Endothelial cell of umbilical vein (primary cell): ENCODE measurements at regions not wholly inside any gene's neighbourhood (a gene's known extent, or its start where the extent isn't known, plus 50 kb on each side); places are given as distances from the start of the nearest gene placed in this dataset.

Experiments
- BruUV-seq: library from RNA; stranded (reverse); fragments of 400-500 nt; replicated peaks from 2 replicates; lab custom pipeline; 2021; lab: Mats Ljungman, UMichigan
- CTCF ChIA-PET: fragments of 300-600, 350-600 bp; sonication (Branson Sonifier 250); formaldehyde crosslinking; loops from one replicate; lab custom pipeline; 2021; ENCODE audit warnings: antibody characterized with exemption, inconsistent platforms; lab: Charles Lee
- POLR2A ChIA-PET: fragments of 300-600, 350-600 bp; sonication (Branson Sonifier 250); formaldehyde crosslinking; loops from one replicate; lab custom pipeline; 2021; ENCODE audit warnings: antibody characterized with exemption, inconsistent platforms; lab: Charles Lee
- DNase-seq: peaks from one replicate; pipeline ENCODE4 v3.0.0-alpha.2; 2011; ENCODE audit warnings: low read depth, low spot score
- FAIRE-seq: peaks from 2 replicates; lab custom pipeline; 2011; peaks lifted over from hg19 to GRCh38; lab: Jason Lieb, UNC
- H2AFZ ChIP-seq: 2 replicates; pipeline ENCODE4 v1.6.0; 2012; ENCODE audit warnings: low read depth, low read length, control low read depth, inconsistent platforms
- H3K27ac ChIP-seq: 2 replicates; pipeline ENCODE4 v1.5.1; 2011; ENCODE audit warnings: low read depth, mild to moderate bottlenecking, control low read depth, low read length, moderate library complexity; ENCODE audit not compliant: insufficient read depth
- H3K27me3 ChIP-seq, 2 experiments: 2 replicates each; pipeline versions ENCODE4 v1.6.0 to v1.6.1; 2011; ENCODE audit warnings: low read length in 2 of 2, mixed read lengths in 1 of 2; ENCODE audit not compliant: control insufficient read depth in 2 of 2, insufficient read depth in 2 of 2
- H3K36me3 ChIP-seq, 2 experiments: 2 replicates in 1 of 2; 3 replicates in 1 of 2; pipeline ENCODE4 v1.5.1; 2011; ENCODE audit warnings: low read length in 2 of 2, mild to moderate bottlenecking in 1 of 2, moderate library complexity in 1 of 2; ENCODE audit not compliant: control insufficient read depth in 2 of 2, insufficient read depth in 2 of 2; ENCODE audit errors: extremely low read depth in 1 of 2
- H3K4me1 ChIP-seq: 3 replicates; pipeline ENCODE4 v1.5.1; 2011; ENCODE audit warnings: mild to moderate bottlenecking, low read length; ENCODE audit not compliant: control insufficient read depth, insufficient read depth; ENCODE audit errors: extremely low read depth
- H3K4me2 ChIP-seq: 2 replicates; pipeline ENCODE4 v1.6.1; 2011; ENCODE audit warnings: low read length, control low read depth, mixed read lengths; ENCODE audit not compliant: insufficient read depth
- H3K4me3 ChIP-seq, 3 experiments: fragments of 200-600 bp in 1 of 3; sonication (generic), shearing (Covaris generic) in 1 of 3; replicated peaks in 1 of 3; 2 replicates each; pipeline ENCODE4 v1.5.1; 2011 to 2016; ENCODE audit warnings: control low read depth in 3 of 3, low read length in 3 of 3, mild to moderate bottlenecking in 2 of 3, inconsistent platforms in 1 of 3, low read depth in 1 of 3, moderate library complexity in 1 of 3; ENCODE audit not compliant: insufficient read depth in 1 of 3
- H3K79me2 ChIP-seq: 2 replicates; pipeline ENCODE4 v1.6.0; 2012; ENCODE audit warnings: low read length, inconsistent platforms; ENCODE audit not compliant: control insufficient read depth, insufficient read depth
- H3K9ac ChIP-seq: replicated peaks from 2 replicates; pipeline ENCODE3; 2011; ENCODE audit warnings: low read length, control low read depth; ENCODE audit not compliant: insufficient read depth; ENCODE audit errors: extremely low read depth
- H3K9me1 ChIP-seq: replicated peaks from 3 replicates; pipeline ENCODE4 v1.6.0; 2011; ENCODE audit warnings: mild to moderate bottlenecking, low read length; ENCODE audit not compliant: control insufficient read depth, insufficient read depth; ENCODE audit errors: extremely low read depth
- H3K9me3 ChIP-seq: replicated peaks from 2 replicates; pipeline ENCODE4 v1.5.1; 2012; ENCODE audit warnings: low read length, inconsistent platforms; ENCODE audit not compliant: control insufficient read depth, insufficient read depth
- H4K20me1 ChIP-seq: replicated peaks from 2 replicates; pipeline ENCODE3; 2011; ENCODE audit warnings: mild to moderate bottlenecking, low read length; ENCODE audit not compliant: control insufficient read depth, insufficient read depth; ENCODE audit errors: extremely low read depth
- CTCF ChIP-seq, 2 donors: IDR thresholded peaks; 1 replicate in 1 of 2; 2 replicates in 1 of 2; pipeline ENCODE4 v1.5.1; 2011; ENCODE audit warnings: low read length in 2 of 2, mild to moderate bottlenecking in 2 of 2, moderate library complexity in 2 of 2, control low read depth in 1 of 2, inconsistent platforms in 1 of 2, low read depth in 1 of 2; ENCODE audit not compliant: insufficient read depth in 1 of 2; ENCODE audit errors: extremely low read depth in 1 of 2
- EZH2 ChIP-seq: IDR thresholded peaks from 2 replicates; pipeline ENCODE4 v1.6.1; 2012; ENCODE audit warnings: borderline replicate concordance, low read depth, mild to moderate bottlenecking, moderate library complexity, low read length, inconsistent platforms; ENCODE audit not compliant: severe bottlenecking
- GATA2 ChIP-seq: IDR thresholded peaks from 2 replicates; pipeline ENCODE4 v1.7.0; 2011; ENCODE audit warnings: low read depth, mild to moderate bottlenecking, moderate library complexity, mixed read lengths, low read length; ENCODE audit not compliant: insufficient read length, insufficient read depth
- MAX ChIP-seq: IDR thresholded peaks from 2 replicates; pipeline ENCODE4 v1.6.1; 2011; ENCODE audit not compliant: insufficient read depth, insufficient read length
- MYC ChIP-seq: IDR thresholded peaks from one replicate; pipeline ENCODE4 v1.6.1; 2011; ENCODE audit warnings: mild to moderate bottlenecking, low read depth, low read length
- POLR2A ChIP-seq: IDR thresholded peaks from 2 replicates; pipeline ENCODE4 v1.6.1; 2012; ENCODE audit warnings: low read depth, mild to moderate bottlenecking, control low read depth, low read length
- dilution Hi-C: fragments of 300-500 bp; cut with MboI; formaldehyde crosslinking; loops from one replicate; pipeline ENCODE4 v1.15.0; 2019; ENCODE audit warnings: low sequenced_read_pairs; ENCODE audit not compliant: extremely low pct_ligation_motif_present
- intact Hi-C: fragments of 100-400 bp; cut with micrococcal nuclease; formaldehyde crosslinking; loops from one replicate; pipeline ENCODE4 v1.10.0; 2022

- intact Hi-C loops, result no loop called here
- Histone ChIP-seq H3K4me2 (no peak overlapping the region), H4K20me1 (no peaks in the 10 kb centered on the region), H3K27ac (no peak overlapping the region), H3K4me3 (no peak overlapping the region), H3K4me1 (no peaks in the 10 kb centered on the region), H3K36me3 (no peaks in the 10 kb centered on the region), H2AFZ (no peak overlapping the region), H3K9me1 (no peaks in the 10 kb centered on the region), H3K9me3 (no peaks in the 10 kb centered on the region), H3K79me2 (no peaks in the 10 kb centered on the region), H3K27me3 (no peaks in the 10 kb centered on the region), H3K9ac (no peak overlapping the region)
- POLR2A ChIA-PET, result no interaction called here
- no TSS peak for BruUV-seq
- no peak for TF ChIP-seq EZH2
- DNase-seq, result no peak
- CTCF ChIA-PET, result no interaction called here
- dilution Hi-C loops, result no loop called here
- FAIRE-seq, result no peak
Measured at GRCh38 chr4:32349026-32349425, 1628.9 kb downstream of the PCDH7 start.

- FAIRE-seq (no peak), DNase-seq (no peak)
- Histone ChIP-seq H2AFZ (no peak overlapping the region), H3K9me1 (no peaks in the 10 kb centered on the region), H3K4me2 (no peak overlapping the region), H3K4me1 (no peaks in the 10 kb centered on the region), H3K36me3 (no peaks in the 10 kb centered on the region), H3K79me2 (no peaks in the 10 kb centered on the region), H3K4me3 (no peak overlapping the region), H3K9ac (no peak overlapping the region), H4K20me1 (no peaks in the 10 kb centered on the region), H3K9me3 (no peaks in the 10 kb centered on the region), H3K27ac (no peak overlapping the region), H3K27me3 (no peaks in the 10 kb centered on the region)
- BruUV-seq, result no TSS peak
- ChIA-PET POLR2A (no interaction called here), CTCF (interaction anchor here (1.5 kb wide), 1 partner anchor 26 kb away, joined by 3 read pairs; no protein-coding TSS in a partner anchor)
- intact Hi-C loops (no loop called here), dilution Hi-C loops (no loop called here)
- TF ChIP-seq MAX, result no peak
- no peak for TF ChIP-seq POLR2A
- TF ChIP-seq GATA2, result no peak
- no peak for TF ChIP-seq CTCF (IDR thresholded peaks at IDR 0.05; ENCODE audit: extremely low read depth in 1 of 2, insufficient read depth in 1 of 2, low read depth in 1 of 2, low read length in 2 of 2)
- TF ChIP-seq MYC, result no peak
Measured at GRCh38 chr4:32374206-32374605, 1654.0 kb downstream of the PCDH7 start.
